ENCODE measurements at regions not wholly inside any gene's neighbourhood (a gene's known extent, or its start where the extent isn't known, plus 50 kb on each side); places are given as distances from the start of the nearest gene placed in this dataset.

DNA sequence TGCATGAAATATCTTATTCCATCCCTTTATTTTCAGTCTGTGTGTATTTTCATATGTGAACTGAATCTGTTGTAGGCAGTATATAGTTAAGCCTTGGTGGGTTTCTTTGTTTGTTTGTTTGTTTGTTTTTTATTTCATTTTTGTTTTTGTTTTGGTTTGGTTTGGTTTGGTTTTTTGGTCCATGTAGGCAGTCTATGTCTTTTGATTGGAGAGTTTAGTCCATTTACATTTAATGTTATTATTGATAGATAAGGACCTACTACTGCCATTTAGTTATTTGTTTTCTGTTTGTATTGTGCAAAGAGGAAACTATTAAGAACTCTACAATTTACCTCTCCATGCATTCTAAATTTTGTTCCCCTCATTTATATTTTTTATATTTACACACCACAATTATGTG lies 695.9 kb upstream of the GRM3 start:
- TF ChIP-seq, protein P1, sequence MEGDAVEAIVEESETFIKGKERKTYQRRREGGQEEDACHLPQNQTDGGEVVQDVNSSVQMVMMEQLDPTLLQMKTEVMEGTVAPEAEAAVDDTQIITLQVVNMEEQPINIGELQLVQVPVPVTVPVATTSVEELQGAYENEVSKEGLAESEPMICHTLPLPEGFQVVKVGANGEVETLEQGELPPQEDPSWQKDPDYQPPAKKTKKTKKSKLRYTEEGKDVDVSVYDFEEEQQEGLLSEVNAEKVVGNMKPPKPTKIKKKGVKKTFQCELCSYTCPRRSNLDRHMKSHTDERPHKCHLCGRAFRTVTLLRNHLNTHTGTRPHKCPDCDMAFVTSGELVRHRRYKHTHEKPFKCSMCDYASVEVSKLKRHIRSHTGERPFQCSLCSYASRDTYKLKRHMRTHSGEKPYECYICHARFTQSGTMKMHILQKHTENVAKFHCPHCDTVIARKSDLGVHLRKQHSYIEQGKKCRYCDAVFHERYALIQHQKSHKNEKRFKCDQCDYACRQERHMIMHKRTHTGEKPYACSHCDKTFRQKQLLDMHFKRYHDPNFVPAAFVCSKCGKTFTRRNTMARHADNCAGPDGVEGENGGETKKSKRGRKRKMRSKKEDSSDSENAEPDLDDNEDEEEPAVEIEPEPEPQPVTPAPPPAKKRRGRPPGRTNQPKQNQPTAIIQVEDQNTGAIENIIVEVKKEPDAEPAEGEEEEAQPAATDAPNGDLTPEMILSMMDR (IDR thresholded peaks at IDR 0.05 in 8 of 11, conservative IDR thresholded peaks at IDR 0.05 in 3 of 11) = no peak
- no peak for TF ChIP-seq POLR2AphosphoS5 (IDR thresholded peaks at IDR 0.05)

Measured in spleen (tissue), 7 donors.